Memory B cell (primary cell): ENCODE measurements at regions not wholly inside any gene's neighbourhood (a gene's known extent, or its start where the extent isn't known, plus 50 kb on each side); places are given as distances from the start of the nearest gene placed in this dataset.
"Not testable (repeated sequence)": the region's sequence is repeated elsewhere in the genome, so short reads cannot be mapped to it uniquely, and the experiment has no call there.

ENCODE experiments used
- ATAC-seq: fragments of 150-1000 bp; cut with Tn5 transposase; 2 replicates; pipeline ENCODE4 v1.10.0; 2021; ENCODE audit warnings: low read depth, mild to moderate bottlenecking, moderate library complexity
- DNase-seq, 2 donors: peaks; one replicate each; pipeline ENCODE4 v3.0.0; 2022; ENCODE audit warnings: low spot score in 2 of 2
- H3K27ac Mint-ChIP-seq: one replicate; pipeline ENCODE4 v1.8.0; 2022; ENCODE audit warnings: mild to moderate bottlenecking, moderate library complexity, mixed read lengths
- H3K27me3 Mint-ChIP-seq: one replicate; pipeline ENCODE4 v1.8.0; 2022; ENCODE audit warnings: mixed read lengths
- H3K36me3 Mint-ChIP-seq: one replicate; pipeline ENCODE4 v1.8.0; 2022; ENCODE audit warnings: mild to moderate bottlenecking, mixed read lengths
- H3K4me1 Mint-ChIP-seq: one replicate; pipeline ENCODE4 v1.8.0; 2022; ENCODE audit warnings: mixed read lengths
- H3K4me3 Mint-ChIP-seq: one replicate; pipeline ENCODE4 v1.8.0; 2022; ENCODE audit warnings: mild to moderate bottlenecking, moderate library complexity, mixed read lengths
- H3K9me3 Mint-ChIP-seq: one replicate; pipeline ENCODE4 v1.8.0; 2022; ENCODE audit warnings: mixed read lengths

GRCh38 chr13:46448148-46448547 is 61.1 kb upstream of the RUBCNL start:
- not testable (repeated sequence) for ATAC-seq, H3K27me3 Mint-ChIP-seq, H3K27ac Mint-ChIP-seq, DNase-seq, H3K4me3 Mint-ChIP-seq, H3K36me3 Mint-ChIP-seq, H3K9me3 Mint-ChIP-seq, H3K4me1 Mint-ChIP-seq

GRCh38 chr13:46437808-46438404 is 50.9 kb upstream of the RUBCNL start:
- DNase-seq, ATAC-seq, H3K9me3 Mint-ChIP-seq, H3K4me1 Mint-ChIP-seq, H3K27ac Mint-ChIP-seq, H3K27me3 Mint-ChIP-seq, H3K36me3 Mint-ChIP-seq: not testable (repeated sequence)
- peak overlapping the region; percentile 49 for H3K4me3 Mint-ChIP-seq
